ENCODE measurements at regions not wholly inside any gene's neighbourhood (a gene's known extent, or its start where the extent isn't known, plus 50 kb on each side); places are given as distances from the start of the nearest gene placed in this dataset.

- peaks cover 0 to 2% (median 0%) of the 10 kb centered on the region in 7 donors for H3K9me3 Mint-ChIP-seq
- H3K27me3 ChIP-seq (ENCODE audit: control insufficient read depth, insufficient read depth, low read length), result no peaks in the 10 kb centered on the region
- no peaks in the 10 kb centered on the region for H3K36me3 Mint-ChIP-seq
- H3K4me3 ChIP-seq (ENCODE audit: low read depth, low read length), result no peak overlapping the region
- H3K27me3 Mint-ChIP-seq, result peaks cover 5% of the 10 kb centered on the region
- H3K4me1 ChIP-seq (ENCODE audit: control insufficient read depth, insufficient read depth, low read length, poor library complexity, severe bottlenecking), result no peaks in the 10 kb centered on the region
- DNase-seq, result no peak
- ATAC-seq (ENCODE audit: low read depth in 2 of 2), result no peak
- H3K4me3 Mint-ChIP-seq, result no peak overlapping the region
- H3K27ac Mint-ChIP-seq, result no peak overlapping the region
- no peak overlapping the region for H3K27ac ChIP-seq (ENCODE audit: insufficient read depth, low read length, poor library complexity, severe bottlenecking)
- no peaks in the 10 kb centered on the region for H3K9me3 ChIP-seq (ENCODE audit: control insufficient read depth in 2 of 2, low read length in 2 of 2)
- peaks cover 0 to 9% (median 3%) of the 10 kb centered on the region in 4 donors for H3K4me1 Mint-ChIP-seq
- no peaks in the 10 kb centered on the region for H3K36me3 ChIP-seq (ENCODE audit: control insufficient read depth, insufficient read depth, low read length)
Observed at GRCh38 chr3:13261104-13261830, 158.9 kb downstream of the NUP210 start.

- peaks cover 0 to 9% (median 3%) of the 10 kb centered on the region in 4 donors for H3K4me1 Mint-ChIP-seq
- H3K27ac Mint-ChIP-seq, result no peak overlapping the region
- no peaks in the 10 kb centered on the region for H3K36me3 Mint-ChIP-seq
- no peak overlapping the region for H3K4me3 Mint-ChIP-seq
- no peak overlapping the region for H3K27ac ChIP-seq (ENCODE audit: insufficient read depth, low read length, poor library complexity, severe bottlenecking)
- H3K36me3 ChIP-seq (ENCODE audit: control insufficient read depth, insufficient read depth, low read length), result no peaks in the 10 kb centered on the region
- ATAC-seq (ENCODE audit: low read depth in 2 of 2), result no peak
- H3K4me3 ChIP-seq (ENCODE audit: low read depth, low read length), result no peak overlapping the region
- H3K9me3 ChIP-seq (ENCODE audit: control insufficient read depth in 2 of 2, low read length in 2 of 2), result no peaks in the 10 kb centered on the region
- peaks cover 0 to 2% (median 0%) of the 10 kb centered on the region in 7 donors for H3K9me3 Mint-ChIP-seq
- DNase-seq, result no peak
- no peaks in the 10 kb centered on the region for H3K4me1 ChIP-seq (ENCODE audit: control insufficient read depth, insufficient read depth, low read length, poor library complexity, severe bottlenecking)
- peaks cover 5% of the 10 kb centered on the region for H3K27me3 Mint-ChIP-seq
- H3K27me3 ChIP-seq (ENCODE audit: control insufficient read depth, insufficient read depth, low read length), result no peaks in the 10 kb centered on the region
Observed at GRCh38 chr3:13260259-13261103, 159.6 kb downstream of the NUP210 start.

- Mint-ChIP-seq H3K36me3 (no peaks in the 10 kb centered on the region), H3K4me3 (no peak overlapping the region), H3K9me3 (peaks cover 0 to 2% (median 0%) of the 10 kb centered on the region in 7 donors), H3K4me1 (peaks cover 0 to 9% (median 3%) of the 10 kb centered on the region in 4 donors), H3K27me3 (peaks cover 10% of the 10 kb centered on the region), H3K27ac (peak overlapping the region in 1 of 3 donors; percentile 90)
- Histone ChIP-seq H3K27ac (ENCODE audit: insufficient read depth, low read length, poor library complexity, severe bottlenecking) (no peak overlapping the region), H3K36me3 (ENCODE audit: control insufficient read depth, insufficient read depth, low read length) (no peaks in the 10 kb centered on the region), H3K4me3 (ENCODE audit: low read depth, low read length) (no peak overlapping the region), H3K27me3 (ENCODE audit: control insufficient read depth, insufficient read depth, low read length) (no peaks in the 10 kb centered on the region), H3K4me1 (ENCODE audit: control insufficient read depth, insufficient read depth, low read length, poor library complexity, severe bottlenecking) (no peaks in the 10 kb centered on the region), H3K9me3 (ENCODE audit: control insufficient read depth in 2 of 2, low read length in 2 of 2) (no peaks in the 10 kb centered on the region)
- ATAC-seq (ENCODE audit: low read depth in 2 of 2), result no peak
- no peak for DNase-seq
Observed at GRCh38 chr3:13259831-13260230, 160.3 kb downstream of the NUP210 start.

GRCh38 chr3:13258986-13259514 lies 161.1 kb downstream of the NUP210 start:
- Mint-ChIP-seq H3K27me3 (peaks cover 10% of the 10 kb centered on the region), H3K9me3 (peaks cover 0 to 2% (median 0%) of the 10 kb centered on the region in 7 donors), H3K4me1 (peaks cover 0 to 9% (median 3%) of the 10 kb centered on the region in 4 donors), H3K36me3 (no peaks in the 10 kb centered on the region), H3K4me3 (no peak overlapping the region), H3K27ac (peak overlapping the region in 1 of 3 donors; percentile 0)
- Histone ChIP-seq H3K27me3 (ENCODE audit: control insufficient read depth, insufficient read depth, low read length) (no peaks in the 10 kb centered on the region), H3K4me1 (ENCODE audit: control insufficient read depth, insufficient read depth, low read length, poor library complexity, severe bottlenecking) (no peaks in the 10 kb centered on the region), H3K9me3 (ENCODE audit: control insufficient read depth in 2 of 2, low read length in 2 of 2) (no peaks in the 10 kb centered on the region), H3K4me3 (ENCODE audit: low read depth, low read length) (no peak overlapping the region), H3K36me3 (ENCODE audit: control insufficient read depth, insufficient read depth, low read length) (no peaks in the 10 kb centered on the region), H3K27ac (ENCODE audit: insufficient read depth, low read length, poor library complexity, severe bottlenecking) (no peak overlapping the region)
- DNase-seq, result no peak
- no peak for ATAC-seq (ENCODE audit: low read depth in 2 of 2)

GRCh38 chr3:13258280-13258679 lies 161.8 kb downstream of the NUP210 start:
- ATAC-seq (ENCODE audit: low read depth in 2 of 2), result no peak
- Mint-ChIP-seq H3K27me3 (peaks cover 12% of the 10 kb centered on the region), H3K36me3 (no peaks in the 10 kb centered on the region), H3K4me1 (peaks cover 0 to 9% (median 3%) of the 10 kb centered on the region in 4 donors), H3K9me3 (peaks cover 0 to 2% (median 0%) of the 10 kb centered on the region in 7 donors), H3K4me3 (no peak overlapping the region), H3K27ac (no peak overlapping the region)
- Histone ChIP-seq H3K9me3 (ENCODE audit: control insufficient read depth in 2 of 2, low read length in 2 of 2) (no peaks in the 10 kb centered on the region), H3K4me1 (ENCODE audit: control insufficient read depth, insufficient read depth, low read length, poor library complexity, severe bottlenecking) (no peaks in the 10 kb centered on the region), H3K27me3 (ENCODE audit: control insufficient read depth, insufficient read depth, low read length) (no peaks in the 10 kb centered on the region), H3K36me3 (ENCODE audit: control insufficient read depth, insufficient read depth, low read length) (no peaks in the 10 kb centered on the region), H3K27ac (ENCODE audit: insufficient read depth, low read length, poor library complexity, severe bottlenecking) (no peak overlapping the region), H3K4me3 (ENCODE audit: low read depth, low read length) (no peak overlapping the region)
- no peak for DNase-seq

- Mint-ChIP-seq H3K9me3 (peaks cover 0 to 2% (median 0%) of the 10 kb centered on the region in 7 donors), H3K4me3 (no peak overlapping the region)
Observed at GRCh38 chr3:13257666-13258065, 162.5 kb downstream of the NUP210 start.

GRCh38 chr3:13256845-13257244 lies 163.3 kb downstream of the NUP210 start:
- Mint-ChIP-seq H3K9me3 (peaks cover 0 to 2% (median 0%) of the 10 kb centered on the region in 7 donors), H3K36me3 (no peaks in the 10 kb centered on the region), H3K4me3 (no peak overlapping the region), H3K27ac (no peak overlapping the region), H3K4me1 (no peaks in the 10 kb centered on the region), H3K27me3 (peaks cover 15% of the 10 kb centered on the region)
- Histone ChIP-seq H3K4me1 (ENCODE audit: control insufficient read depth, insufficient read depth, low read length, poor library complexity, severe bottlenecking) (no peaks in the 10 kb centered on the region), H3K36me3 (ENCODE audit: control insufficient read depth, insufficient read depth, low read length) (no peaks in the 10 kb centered on the region), H3K4me3 (ENCODE audit: low read depth, low read length) (no peak overlapping the region), H3K9me3 (ENCODE audit: control insufficient read depth in 2 of 2, low read length in 2 of 2) (no peaks in the 10 kb centered on the region), H3K27me3 (ENCODE audit: control insufficient read depth, insufficient read depth, low read length) (no peaks in the 10 kb centered on the region), H3K27ac (ENCODE audit: insufficient read depth, low read length, poor library complexity, severe bottlenecking) (no peak overlapping the region)
- ATAC-seq (ENCODE audit: low read depth in 2 of 2) (no peak), DNase-seq (no peak)

More at GRCh38 chr3:13257666-13258065, 162.5 kb downstream of the NUP210 start:
- no peak for ATAC-seq (ENCODE audit: low read depth in 2 of 2)
- no peaks in the 10 kb centered on the region for H3K36me3 ChIP-seq (ENCODE audit: control insufficient read depth, insufficient read depth, low read length)
- no peak for DNase-seq
- Mint-ChIP-seq H3K27me3 (peaks cover 15% of the 10 kb centered on the region), H3K4me1 (peaks cover 0 to 6% (median 2%) of the 10 kb centered on the region in 4 donors), H3K36me3 (no peaks in the 10 kb centered on the region), H3K27ac (no peak overlapping the region)
- no peak overlapping the region for H3K4me3 ChIP-seq (ENCODE audit: low read depth, low read length)
- H3K9me3 ChIP-seq (ENCODE audit: control insufficient read depth in 2 of 2, low read length in 2 of 2), result no peaks in the 10 kb centered on the region
- H3K27ac ChIP-seq (ENCODE audit: insufficient read depth, low read length, poor library complexity, severe bottlenecking), result no peak overlapping the region
- no peaks in the 10 kb centered on the region for H3K4me1 ChIP-seq (ENCODE audit: control insufficient read depth, insufficient read depth, low read length, poor library complexity, severe bottlenecking)
- H3K27me3 ChIP-seq (ENCODE audit: control insufficient read depth, insufficient read depth, low read length), result no peaks in the 10 kb centered on the region
